ENCODE measurements at regions not wholly inside any gene's neighbourhood (a gene's known extent, or its start where the extent isn't known, plus 50 kb on each side); places are given as distances from the start of the nearest gene placed in this dataset.

- DNase-seq (ENCODE audit: low spot score) = no peak
- no peak for TF ChIP-seq CTCF (IDR thresholded peaks at IDR 0.05; ENCODE audit: extremely low read depth, missing control alignments)
These were observed 168.4 kb downstream of the TTLL2 start for GRCh38 chr6:167493310-167493709.

- no peak for TF ChIP-seq CTCF (IDR thresholded peaks at IDR 0.05; ENCODE audit: extremely low read depth, missing control alignments)
- no peak for DNase-seq (ENCODE audit: low spot score)
These were observed 169.3 kb downstream of the TTLL2 start for GRCh38 chr6:167493976-167494697.

GRCh38 chr6:167494698-167495435 lies 170.0 kb downstream of the TTLL2 start:
- no peak for DNase-seq (ENCODE audit: low spot score)
- no peak for TF ChIP-seq CTCF (IDR thresholded peaks at IDR 0.05; ENCODE audit: extremely low read depth, missing control alignments)

GRCh38 chr6:167495506-167496401 lies 170.9 kb downstream of the TTLL2 start:
- DNase-seq (ENCODE audit: low spot score) = no peak
- TF ChIP-seq CTCF (IDR thresholded peaks at IDR 0.05; ENCODE audit: extremely low read depth, missing control alignments) = no peak

GRCh38 chr6:167496707-167497106 lies 171.8 kb downstream of the TTLL2 start:
- TF ChIP-seq CTCF (IDR thresholded peaks at IDR 0.05; ENCODE audit: extremely low read depth, missing control alignments) = no peak
- no peak for DNase-seq (ENCODE audit: low spot score)

GRCh38 chr6:167497428-167498056 lies 172.7 kb downstream of the TTLL2 start:
- no peak for TF ChIP-seq CTCF (IDR thresholded peaks at IDR 0.05; ENCODE audit: extremely low read depth, missing control alignments)
- DNase-seq (ENCODE audit: low spot score) = no peak
